H9 (cell line): ENCODE measurements at regions not wholly inside any gene's neighbourhood (a gene's known extent, or its start where the extent isn't known, plus 50 kb on each side); places are given as distances from the start of the nearest gene placed in this dataset.

Source experiments
- DNase-seq: peaks from one replicate; pipeline ENCODE4 v3.0.0-alpha.2; 2017
- H2AFZ ChIP-seq: one replicate; pipeline ENCODE4 v1.6.1; 2013; ENCODE audit warnings: mild to moderate bottlenecking, low read length, control low read depth, moderate library complexity
- H2AK5ac ChIP-seq: 2 replicates; pipeline ENCODE4 v1.6.1; 2013; ENCODE audit warnings: low read length, control low read depth, mixed read lengths; ENCODE audit not compliant: insufficient read length
- H2BK120ac ChIP-seq: one replicate; pipeline ENCODE4 v1.6.1; 2013; ENCODE audit warnings: low read depth, mild to moderate bottlenecking, low read length, control low read depth, inconsistent platforms; ENCODE audit not compliant: poor library complexity, severe bottlenecking
- H2BK12ac ChIP-seq: 2 replicates; pipeline ENCODE4 v1.6.1; 2013; ENCODE audit warnings: low read length, control low read depth, mixed read lengths, low read depth; ENCODE audit not compliant: insufficient read length
- H2BK15ac ChIP-seq: 2 replicates; pipeline ENCODE4 v1.6.1; 2013; ENCODE audit warnings: low read depth, low read length, control low read depth
- H2BK20ac ChIP-seq: one replicate; pipeline ENCODE4 v1.6.1; 2013; ENCODE audit warnings: low read depth, mild to moderate bottlenecking, low read length, control low read depth, inconsistent platforms; ENCODE audit not compliant: poor library complexity, severe bottlenecking
- H2BK5ac ChIP-seq: 2 replicates; pipeline ENCODE4 v1.6.1; 2013; ENCODE audit warnings: low read length, control low read depth, mixed read lengths; ENCODE audit not compliant: insufficient read length
- H3K14ac ChIP-seq: 2 replicates; pipeline ENCODE4 v1.6.1; 2013; ENCODE audit warnings: low read length, control low read depth; ENCODE audit not compliant: insufficient read depth
- H3K18ac ChIP-seq: 2 replicates; pipeline ENCODE4 v1.6.1; 2013; ENCODE audit warnings: low read depth, mild to moderate bottlenecking, mixed read lengths, low read length, control low read depth; ENCODE audit not compliant: insufficient read length
- H3K23ac ChIP-seq: 2 replicates; pipeline ENCODE4 v1.6.1; 2013; ENCODE audit warnings: low read length, control low read depth, mixed read lengths, low read depth; ENCODE audit not compliant: insufficient read length
- H3K23me2 ChIP-seq: 2 replicates; pipeline ENCODE4 v1.6.1; 2013; ENCODE audit warnings: low read depth, mild to moderate bottlenecking, mixed read lengths, low read length, control low read depth; ENCODE audit not compliant: insufficient read length, poor library complexity, severe bottlenecking
- H3K27ac ChIP-seq: 2 replicates; pipeline ENCODE4 v1.5.1; 2013; ENCODE audit warnings: low read length, control low read depth, mixed read lengths, low read depth; ENCODE audit not compliant: insufficient read length
- H3K27me3 ChIP-seq: 2 replicates; pipeline ENCODE4 v1.6.1; 2013; ENCODE audit warnings: low read length, control low read depth, inconsistent platforms; ENCODE audit not compliant: insufficient read depth
- H3K4ac ChIP-seq: 2 replicates; pipeline ENCODE4 v1.6.1; 2013; ENCODE audit warnings: low read depth, mild to moderate bottlenecking, control low read depth, inconsistent platforms, low read length, moderate library complexity
- H3K4me1 ChIP-seq: 2 replicates; pipeline ENCODE4 v1.6.1; 2013; ENCODE audit warnings: low read length, control low read depth, inconsistent platforms; ENCODE audit not compliant: insufficient read depth
- H3K4me2 ChIP-seq: 2 replicates; pipeline ENCODE4 v1.6.1; 2013; ENCODE audit warnings: low read length, control low read depth, mixed read lengths; ENCODE audit not compliant: insufficient read length, insufficient read depth
- H3K56ac ChIP-seq: 2 replicates; pipeline ENCODE4 v1.6.1; 2013; ENCODE audit warnings: low read depth, mild to moderate bottlenecking, mixed read lengths, low read length, control low read depth; ENCODE audit not compliant: insufficient read length
- H3K79me1 ChIP-seq: 2 replicates; pipeline ENCODE4 v1.6.1; 2013; ENCODE audit warnings: low read depth, mild to moderate bottlenecking, moderate library complexity, low read length, control low read depth, inconsistent platforms; ENCODE audit not compliant: insufficient read depth, poor library complexity, severe bottlenecking
- H3K79me2 ChIP-seq: 2 replicates; pipeline ENCODE4 v1.6.1; 2013; ENCODE audit warnings: low read length, control low read depth, inconsistent platforms; ENCODE audit not compliant: insufficient read depth
- H3K9ac ChIP-seq: 2 replicates; pipeline ENCODE4 v1.6.1; 2013; ENCODE audit warnings: low read length, control low read depth, mixed read lengths; ENCODE audit not compliant: insufficient read length; ENCODE audit errors: extremely low read depth
- H3K9me3 ChIP-seq: one replicate; pipeline ENCODE4 v1.6.1; 2013; ENCODE audit warnings: low read depth, low read length, inconsistent platforms; ENCODE audit not compliant: control insufficient read depth
- H3T11ph ChIP-seq: one replicate; pipeline ENCODE4 v1.6.1; 2013; ENCODE audit warnings: mild to moderate bottlenecking, low read length, control low read depth, inconsistent platforms
- H4K20me1 ChIP-seq: one replicate; pipeline ENCODE4 v1.6.1; 2013; ENCODE audit not compliant: control insufficient read depth, insufficient read length, insufficient read depth
- H4K5ac ChIP-seq: 2 replicates; pipeline ENCODE4 v1.6.1; 2013; ENCODE audit warnings: low read depth, mild to moderate bottlenecking, mixed read lengths, low read length, control low read depth; ENCODE audit not compliant: insufficient read length
- H4K8ac ChIP-seq: replicated peaks from 2 replicates; pipeline ENCODE4 v1.6.1; 2013; ENCODE audit warnings: low read length, control low read depth, mixed read lengths, low read depth; ENCODE audit not compliant: insufficient read length
- H4K91ac ChIP-seq: 2 replicates; pipeline ENCODE4 v1.6.1; 2013; ENCODE audit warnings: low read depth, mild to moderate bottlenecking, moderate library complexity, mixed read lengths, low read length, control low read depth; ENCODE audit not compliant: insufficient read length
- H3K27ac Mint-ChIP-seq, 3 experiments: 2 replicates in 2 of 3; 3 replicates in 1 of 3; pipeline ENCODE4 v1.8.0; 2020 to 2021; ENCODE audit warnings: mixed read lengths in 3 of 3, mild to moderate bottlenecking in 1 of 3, moderate library complexity in 1 of 3
- H3K27me3 Mint-ChIP-seq: 2 replicates; pipeline ENCODE4 v1.8.0; 2021; ENCODE audit warnings: low read depth, mild to moderate bottlenecking, moderate library complexity, mixed read lengths
- H3K36me3 Mint-ChIP-seq, 3 experiments: 2 replicates in 2 of 3; 3 replicates in 1 of 3; pipeline ENCODE4 v1.8.0; 2020 to 2021; ENCODE audit warnings: low read depth in 3 of 3, mixed read lengths in 3 of 3; ENCODE audit not compliant: insufficient read depth in 1 of 3
- H3K4me1 Mint-ChIP-seq, 2 experiments: 2 replicates each; pipeline ENCODE4 v1.8.0; 2020; ENCODE audit warnings: mixed read lengths in 2 of 2
- H3K4me3 Mint-ChIP-seq, 2 experiments: 2 replicates in 1 of 2; 3 replicates in 1 of 2; pipeline ENCODE4 v1.8.0; 2020 to 2021; ENCODE audit warnings: mild to moderate bottlenecking in 2 of 2, mixed read lengths in 2 of 2, moderate library complexity in 1 of 2
- H3K9me3 Mint-ChIP-seq, 2 experiments: 2 replicates in 1 of 2; 3 replicates in 1 of 2; pipeline ENCODE4 v1.8.0; 2020; ENCODE audit warnings: mild to moderate bottlenecking in 2 of 2, mixed read lengths in 2 of 2, moderate library complexity in 1 of 2
- CTCF ChIP-seq: fragments of 200-600 bp; sonication (generic); conservative IDR thresholded peaks from 3 replicates; pipeline ENCODE4 v1.8.0; 2021; ENCODE audit warnings: antibody characterized with exemption, mild to moderate bottlenecking
- WGBS: extraction: QIAGEN DNeasy Blood & Tissue Kit; methylation state at CpG from one replicate; pipeline ENCODE4 v1.1.7; 2013; ENCODE audit warnings: missing lambda C conversion rate, low lambda C conversion rate, mixed read lengths; ENCODE audit not compliant: insufficient read length; ENCODE audit errors: extremely low coverage; 5-methylcytosine and 5-hydroxymethylcytosine counted together

- Histone ChIP-seq H3T11ph (no peak overlapping the region), H3K4me2 (no peak overlapping the region), H3K27ac (no peak overlapping the region), H2BK12ac (no peak overlapping the region), H2BK15ac (no peak overlapping the region), H2AFZ (no peak overlapping the region), H2BK5ac (no peak overlapping the region), H2AK5ac (no peak overlapping the region), H3K18ac (no peak overlapping the region), H3K9me3 (no peaks in the 10 kb centered on the region), H3K79me1 (no peaks in the 10 kb centered on the region), H2BK120ac (no peak overlapping the region), H4K5ac (no peak overlapping the region), H3K23me2 (no peaks in the 10 kb centered on the region), H3K14ac (no peak overlapping the region), H3K23ac (no peak overlapping the region), H4K20me1 (no peaks in the 10 kb centered on the region), H2BK20ac (no peak overlapping the region), H3K4me1 (no peaks in the 10 kb centered on the region), H3K27me3 (no peaks in the 10 kb centered on the region), H3K9ac (no peak overlapping the region), H3K79me2 (no peaks in the 10 kb centered on the region), H3K56ac (no peak overlapping the region), H4K8ac (no peak overlapping the region), H3K4ac (no peak overlapping the region), H4K91ac (no peak overlapping the region)
- H3K27ac Mint-ChIP-seq, result no peak overlapping the region
- H3K9me3 Mint-ChIP-seq, result peaks cover 2 to 4% of the 10 kb centered on the region in 2 experiments; a peak in 2 of 5 replicates
- TF ChIP-seq CTCF, result no peak
- WGBS, result no CpG with 5 or more reads among the region's 2 CpGs
- no peaks in the 10 kb centered on the region for H3K27me3 Mint-ChIP-seq
- no peak for DNase-seq
- no peak overlapping the region for H3K4me3 Mint-ChIP-seq
- peaks cover 0 to 8% (median 3%) of the 10 kb centered on the region in 3 experiments; a peak in 5 of 7 replicates for H3K36me3 Mint-ChIP-seq
- peaks cover 14 to 21% of the 10 kb centered on the region in 2 experiments for H3K4me1 Mint-ChIP-seq
Observed at GRCh38 chr2:47725808-47726207, 57.1 kb upstream of the MSH6 start.
